PC-9 (cell line): ENCODE measurements at regions not wholly inside any gene's neighbourhood (a gene's known extent, or its start where the extent isn't known, plus 50 kb on each side); places are given as distances from the start of the nearest gene placed in this dataset.

ENCODE experiments used
- BruUV-seq: library from RNA; stranded (reverse); fragments of 400-500 nt; replicated peaks from 2 replicates; lab custom pipeline; 2021; lab: Mats Ljungman, UMichigan
- CTCF ChIA-PET: fragments of 300-600 bp; sonication (Branson Sonifier 250); formaldehyde crosslinking; loops from one replicate; lab custom pipeline; 2022; ENCODE audit warnings: antibody characterized with exemption; lab: Charles Lee
- POLR2A ChIA-PET: fragments of 300-600 bp; sonication (Branson Sonifier 250); formaldehyde crosslinking; loops from one replicate; lab custom pipeline; 2022; ENCODE audit warnings: antibody characterized with exemption; ENCODE audit not compliant: unreplicated experiment; lab: Charles Lee
- DNase-seq, 2 experiments: peaks; one replicate each; pipeline versions ENCODE4 v3.0.0 to v3.0.0-alpha.2; 2015 to 2022; ENCODE audit warnings: mixed read lengths in 1 of 2
- H2AFZ ChIP-seq: fragments of 200-600 bp; sonication (generic); 2 replicates; pipeline ENCODE4 v1.8.1; 2017; ENCODE audit warnings: antibody characterized with exemption
- H3F3A ChIP-seq: fragments of 200-600 bp; sonication (generic); 2 replicates; pipeline ENCODE4 v1.8.1; 2017; ENCODE audit warnings: antibody characterized with exemption, mild to moderate bottlenecking, low read depth; ENCODE audit not compliant: insufficient read depth
- H3K27ac ChIP-seq: fragments of 200-600 bp; sonication (generic); 2 replicates; pipeline ENCODE4 v1.6.1; 2016; ENCODE audit warnings: mixed run types
- H3K27me3 ChIP-seq: fragments of 200-600 bp; sonication (generic); 2 replicates; pipeline ENCODE4 v1.6.1; 2016; ENCODE audit warnings: low read depth, mixed run types; ENCODE audit not compliant: insufficient read depth
- H3K36me3 ChIP-seq: fragments of 200-600 bp; sonication (generic); 2 replicates; pipeline ENCODE4 v1.6.1; 2016; ENCODE audit warnings: low read depth, mixed run types
- H3K4me1 ChIP-seq: fragments of 200-600 bp; sonication (generic); replicated peaks from 2 replicates; pipeline ENCODE4 v1.6.1; 2016; ENCODE audit warnings: mixed run types; ENCODE audit not compliant: insufficient read depth
- H3K4me2 ChIP-seq: fragments of 200-600 bp; sonication (generic); 2 replicates; pipeline ENCODE4 v1.6.1; 2017; ENCODE audit warnings: mixed run types
- H3K4me3 ChIP-seq: fragments of 200-600 bp; sonication (generic); 2 replicates; pipeline ENCODE4 v1.6.1; 2016; ENCODE audit warnings: mixed run types
- H3K79me2 ChIP-seq: fragments of 200-600 bp; sonication (generic); 2 replicates; pipeline ENCODE4 v1.6.1; 2017; ENCODE audit warnings: low read depth, mixed run types
- H3K9me2 ChIP-seq: fragments of 200-600 bp; sonication (generic); 2 replicates; pipeline ENCODE4 v1.8.1; 2017; ENCODE audit warnings: mild to moderate bottlenecking; ENCODE audit not compliant: insufficient read depth
- H3K9me3 ChIP-seq: fragments of 200-600 bp; sonication (generic); 2 replicates; pipeline ENCODE4 v1.8.1; 2016; ENCODE audit warnings: low read depth; ENCODE audit not compliant: insufficient read depth
- H4K20me1 ChIP-seq: fragments of 200-600 bp; sonication (generic); 2 replicates; pipeline ENCODE4 v1.8.1; 2017; ENCODE audit not compliant: insufficient read depth
- EZH2 ChIP-seq: fragments of 200-600 bp; sonication (generic); IDR thresholded peaks from 2 replicates; pipeline ENCODE4 v1.8.0; 2017; ENCODE audit warnings: antibody characterized with exemption, low read depth
- intact Hi-C: fragments of 100-400 bp; cut with micrococcal nuclease; formaldehyde crosslinking; loops from one replicate; pipeline ENCODE4 v1.10.0; 2022; ENCODE audit not compliant: unreplicated experiment
- TF ChIP-seq, protein P1 (sequence below): fragments of 200-600 bp; sonication (generic); conservative IDR thresholded peaks from 2 replicates; pipeline ENCODE4 v1.6.1; 2017; ENCODE audit warnings: mixed run types, antibody characterized with exemption, mild to moderate bottlenecking, moderate library complexity

DNA sequence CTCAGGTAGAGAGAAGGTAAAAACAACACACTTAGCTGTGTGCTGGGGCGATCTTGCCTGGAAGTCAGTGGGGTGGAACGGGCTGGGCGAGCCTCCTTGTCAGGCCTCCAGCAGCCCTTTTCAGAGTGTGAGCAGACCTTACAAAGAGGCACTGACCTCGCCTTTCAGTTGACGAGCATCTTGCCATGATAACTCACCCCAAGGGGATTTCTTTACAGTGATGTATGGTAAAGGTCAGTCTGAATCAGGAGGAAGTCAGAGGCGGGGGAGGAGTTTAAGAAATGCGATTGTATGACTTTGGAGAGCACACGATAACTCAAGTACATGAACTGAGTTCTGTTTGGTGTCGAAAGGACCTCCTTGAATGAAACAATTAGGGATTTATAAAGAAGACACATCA is 326.5 kb upstream of the PROX1 start:
- no peaks in the 10 kb centered on the region for H3K36me3 ChIP-seq
- no peaks in the 10 kb centered on the region for H4K20me1 ChIP-seq
- H3K79me2 ChIP-seq = no peaks in the 10 kb centered on the region
- H3K4me2 ChIP-seq = no peak overlapping the region
- peaks cover 12% of the 10 kb centered on the region for H3K4me1 ChIP-seq
- intact Hi-C loops = no loop called here
- no peaks in the 10 kb centered on the region for H3F3A ChIP-seq
- no peaks in the 10 kb centered on the region for H3K27me3 ChIP-seq
- CTCF ChIA-PET = no interaction called here
- DNase-seq = no peak
- H3K27ac ChIP-seq = no peak overlapping the region
- no TSS peak for BruUV-seq
- no peaks in the 10 kb centered on the region for H3K9me2 ChIP-seq
- no peak overlapping the region for H2AFZ ChIP-seq
- TF ChIP-seq, protein P1, sequence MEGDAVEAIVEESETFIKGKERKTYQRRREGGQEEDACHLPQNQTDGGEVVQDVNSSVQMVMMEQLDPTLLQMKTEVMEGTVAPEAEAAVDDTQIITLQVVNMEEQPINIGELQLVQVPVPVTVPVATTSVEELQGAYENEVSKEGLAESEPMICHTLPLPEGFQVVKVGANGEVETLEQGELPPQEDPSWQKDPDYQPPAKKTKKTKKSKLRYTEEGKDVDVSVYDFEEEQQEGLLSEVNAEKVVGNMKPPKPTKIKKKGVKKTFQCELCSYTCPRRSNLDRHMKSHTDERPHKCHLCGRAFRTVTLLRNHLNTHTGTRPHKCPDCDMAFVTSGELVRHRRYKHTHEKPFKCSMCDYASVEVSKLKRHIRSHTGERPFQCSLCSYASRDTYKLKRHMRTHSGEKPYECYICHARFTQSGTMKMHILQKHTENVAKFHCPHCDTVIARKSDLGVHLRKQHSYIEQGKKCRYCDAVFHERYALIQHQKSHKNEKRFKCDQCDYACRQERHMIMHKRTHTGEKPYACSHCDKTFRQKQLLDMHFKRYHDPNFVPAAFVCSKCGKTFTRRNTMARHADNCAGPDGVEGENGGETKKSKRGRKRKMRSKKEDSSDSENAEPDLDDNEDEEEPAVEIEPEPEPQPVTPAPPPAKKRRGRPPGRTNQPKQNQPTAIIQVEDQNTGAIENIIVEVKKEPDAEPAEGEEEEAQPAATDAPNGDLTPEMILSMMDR = no peak
- TF ChIP-seq EZH2 = no peak
- H3K4me3 ChIP-seq = no peak overlapping the region
- POLR2A ChIA-PET = no interaction called here
- H3K9me3 ChIP-seq = no peaks in the 10 kb centered on the region

DNA sequence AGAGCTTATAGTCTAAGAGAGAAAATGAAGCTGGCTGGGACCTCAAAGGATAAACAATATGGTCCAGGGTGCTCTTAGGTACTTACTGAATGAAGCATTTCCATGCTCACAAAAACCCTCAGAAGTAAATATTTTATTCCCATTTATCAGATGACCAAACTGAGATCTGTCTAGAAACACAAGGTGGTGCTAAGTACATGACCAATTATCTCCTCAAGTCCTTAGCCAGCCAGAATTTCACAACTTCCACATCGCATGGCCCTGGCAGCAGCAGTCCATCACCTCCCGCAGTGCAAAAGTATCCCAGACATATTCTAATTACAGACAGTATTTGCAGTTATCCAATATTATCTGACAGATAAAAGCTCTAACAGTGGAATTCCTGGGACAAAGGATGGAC is 321.7 kb upstream of the PROX1 start:
- intact Hi-C loops = no loop called here
- BruUV-seq = no TSS peak
- TF ChIP-seq, protein P1 = no peak
- TF ChIP-seq EZH2 = no peak
- Histone ChIP-seq H3K9me2 (no peaks in the 10 kb centered on the region), H2AFZ (no peak overlapping the region), H3K4me1 (peaks cover 3% of the 10 kb centered on the region; the same call in 1 of the 2 replicates), H3K79me2 (no peaks in the 10 kb centered on the region), H4K20me1 (no peaks in the 10 kb centered on the region), H3K36me3 (no peaks in the 10 kb centered on the region), H3K4me2 (no peak overlapping the region), H3K27ac (no peak overlapping the region), H3K9me3 (no peaks in the 10 kb centered on the region), H3F3A (no peaks in the 10 kb centered on the region), H3K27me3 (no peaks in the 10 kb centered on the region), H3K4me3 (no peak overlapping the region)
- DNase-seq = no peak
- ChIA-PET CTCF (no interaction called here), POLR2A (no interaction called here)

DNA sequence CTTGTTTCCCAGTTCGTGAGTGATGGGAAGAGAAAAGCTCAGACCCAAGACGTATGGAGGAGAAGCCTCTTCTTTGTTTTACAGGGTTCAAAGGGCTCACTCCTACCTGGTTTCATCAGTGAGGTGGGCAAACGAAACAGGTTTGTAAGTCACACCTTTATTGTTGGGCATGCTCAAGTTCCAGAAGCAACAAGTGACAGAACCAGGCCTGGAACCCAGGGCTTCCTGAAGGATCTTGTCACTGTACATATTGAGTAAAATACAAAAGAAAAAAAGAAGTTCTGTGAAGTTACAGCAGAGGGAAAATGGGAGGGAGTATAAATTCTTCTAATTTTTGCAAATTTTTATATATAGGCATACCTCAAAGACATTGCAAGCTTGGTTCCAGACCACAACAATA is 320.9 kb upstream of the PROX1 start:
- CTCF ChIA-PET = no interaction called here
- Histone ChIP-seq H3K4me1 (no peaks in the 10 kb centered on the region), H3K36me3 (no peaks in the 10 kb centered on the region), H3K27ac (no peak overlapping the region), H3K27me3 (no peaks in the 10 kb centered on the region), H3K4me2 (no peak overlapping the region), H2AFZ (no peak overlapping the region), H3K9me3 (no peaks in the 10 kb centered on the region), H3K4me3 (no peak overlapping the region), H3K9me2 (no peaks in the 10 kb centered on the region), H3F3A (no peaks in the 10 kb centered on the region), H3K79me2 (no peaks in the 10 kb centered on the region), H4K20me1 (no peaks in the 10 kb centered on the region)
- DNase-seq = no peak
- intact Hi-C loops = no loop called here
- no TSS peak for BruUV-seq
- TF ChIP-seq EZH2 = no peak
- TF ChIP-seq, protein P1 = no peak
- POLR2A ChIA-PET = no interaction called here
